GM12878 (cell line): ENCODE measurements at regions not wholly inside any gene's neighbourhood (a gene's known extent, or its start where the extent isn't known, plus 50 kb on each side); places are given as distances from the start of the nearest gene placed in this dataset.
A peak's percentile ranks its signal among the peaks of the same experiment; 100 is the strongest.

Experiments used
- ATAC-seq: fragments of 200-7000 bp; cut with Tn5 transposase; 3 replicates; pipeline ENCODE4 v1.9.1; 2020; ENCODE audit warnings: mild to moderate bottlenecking, moderate library complexity
- BruUV-seq: library from RNA; stranded (reverse); fragments of 400-500 nt; replicated peaks from 2 replicates; lab custom pipeline; 2021; lab: Mats Ljungman, UMichigan
- CTCF ChIA-PET: fragments of 300-600 bp; sonication (Branson Sonifier 250); formaldehyde crosslinking; extraction: SDS; loops from one replicate; lab custom pipeline; 2021; ENCODE audit warnings: inconsistent platforms; lab: Yijun Ruan, JAX
- POLR2A ChIA-PET: fragments of 350-600 bp; formaldehyde crosslinking; extraction: SDS; loops from one replicate; lab custom pipeline; 2021; ENCODE audit warnings: inconsistent platforms; lab: Charles Lee
- RAD21 ChIA-PET: fragments of 300-600 bp; sonication (Branson Sonifier 250); formaldehyde crosslinking; loops from one replicate; lab custom pipeline; 2023; ENCODE audit warnings: antibody characterized with exemption; ENCODE audit not compliant: unreplicated experiment; lab: Charles Lee
- SMC1A ChIA-PET: fragments of 300-600 bp; sonication (Branson Sonifier 250); formaldehyde crosslinking; loops from one replicate; lab custom pipeline; 2023; ENCODE audit not compliant: unreplicated experiment, uncharacterized antibody; lab: Charles Lee
- DNase-seq: peaks from one replicate; pipeline ENCODE4 v3.0.0-alpha.2; 2011; ENCODE audit warnings: low read depth, low spot score
- FAIRE-seq: peaks from 3 replicates; lab custom pipeline; 2011; peaks lifted over from hg19 to GRCh38; lab: Jason Lieb, UNC
- H2AFZ ChIP-seq: 2 replicates; pipeline ENCODE4 v1.6.0; 2011; ENCODE audit warnings: low read depth, low read length, control low read depth; ENCODE audit not compliant: control insufficient read depth
- H3K27ac ChIP-seq: 2 replicates; pipeline ENCODE4 v1.5.1; 2011; ENCODE audit warnings: control low read depth; ENCODE audit not compliant: control insufficient read depth, insufficient read depth
- H3K27me3 ChIP-seq, 2 experiments: replicated peaks in 1 of 2; 2 replicates each; pipeline versions ENCODE4 v1.6.0 to v1.6.1; 2011; ENCODE audit warnings: low read length in 1 of 2; ENCODE audit not compliant: control insufficient read depth in 2 of 2, insufficient read depth in 2 of 2
- H3K36me3 ChIP-seq, 2 experiments: 2 replicates each; pipeline ENCODE4 v1.5.1; 2011; ENCODE audit warnings: low read length in 1 of 2; ENCODE audit not compliant: control insufficient read depth in 2 of 2, insufficient read depth in 2 of 2
- H3K4me1 ChIP-seq: 2 replicates; pipeline ENCODE4 v1.6.1; 2011; ENCODE audit warnings: mild to moderate bottlenecking, low read length, moderate library complexity, mixed read lengths; ENCODE audit not compliant: control insufficient read depth, insufficient read depth
- H3K4me2 ChIP-seq: 2 replicates; pipeline ENCODE4 v1.6.0; 2011; ENCODE audit warnings: control low read depth; ENCODE audit not compliant: control insufficient read depth, insufficient read depth
- H3K4me3 ChIP-seq: fragments of 200-600 bp; sonication (generic); 2 replicates; pipeline ENCODE4 v1.5.1; 2016
- H3K79me2 ChIP-seq: 2 replicates; pipeline ENCODE4 v1.6.0; 2011; ENCODE audit warnings: low read length; ENCODE audit not compliant: control insufficient read depth, insufficient read depth
- H3K9ac ChIP-seq: 2 replicates; pipeline ENCODE4 v1.8.0; 2011; ENCODE audit warnings: low read length, control low read depth, mixed read lengths; ENCODE audit not compliant: control insufficient read depth, insufficient read depth
- H3K9me3 ChIP-seq: replicated peaks from 3 replicates; pipeline ENCODE4 v1.5.1; 2011; ENCODE audit warnings: mild to moderate bottlenecking, low read length; ENCODE audit not compliant: control insufficient read depth, insufficient read depth
- H4K20me1 ChIP-seq: 2 replicates; pipeline ENCODE4 v1.6.0; 2011; ENCODE audit not compliant: control insufficient read depth, insufficient read depth
- BRCA1 ChIP-seq: IDR thresholded peaks from 2 replicates; pipeline ENCODE4 v1.6.1; 2011; ENCODE audit warnings: low read depth, low read length, improper control_type of control experiment
- CEBPB ChIP-seq, 2 experiments: fragments of 150-350 bp in 1 of 2; IDR thresholded peaks; 2 replicates each; pipeline ENCODE4 v1.6.1; 2012 to 2014; ENCODE audit warnings: low read depth in 2 of 2, low read length in 2 of 2, borderline replicate concordance in 1 of 2, inconsistent platforms in 1 of 2
- CTCF ChIP-seq, 3 experiments: IDR thresholded peaks in 2 of 3; conservative IDR thresholded peaks in 1 of 3; 2 replicates each; pipeline ENCODE4 v1.5.1; 2011; ENCODE audit warnings: low read depth in 3 of 3, low read length in 3 of 3, mild to moderate bottlenecking in 3 of 3, control low read depth in 2 of 3, moderate library complexity in 2 of 3, inconsistent platforms in 1 of 3, mixed read lengths in 1 of 3; ENCODE audit not compliant: control insufficient read depth in 2 of 3, insufficient read depth in 1 of 3; ENCODE audit errors: extremely low read depth in 1 of 3
- MYB ChIP-seq: fragments of 150-350 bp; IDR thresholded peaks from 2 replicates; pipeline ENCODE4 v1.6.1; 2014; ENCODE audit warnings: mild to moderate bottlenecking, low read depth, low read length, borderline replicate concordance
- NFIC ChIP-seq: IDR thresholded peaks from 2 replicates; pipeline ENCODE4 v1.6.1; 2012; ENCODE audit warnings: low read depth, mild to moderate bottlenecking, inconsistent platforms, low read length, moderate library complexity
- NRF1 ChIP-seq: conservative IDR thresholded peaks from 2 replicates; pipeline ENCODE4 v1.6.1; 2011; ENCODE audit warnings: mild to moderate bottlenecking, low read depth, low read length, improper control_type of control experiment
- PAX5 ChIP-seq: IDR thresholded peaks from 2 replicates; pipeline ENCODE4 v1.6.1; 2011; ENCODE audit warnings: low read depth, low read length, borderline replicate concordance
- PAX8 ChIP-seq: fragments of 450-650 bp; IDR thresholded peaks from 2 replicates; pipeline ENCODE4 v1.6.1; 2017; ENCODE audit warnings: mild to moderate bottlenecking, moderate library complexity
- POLR2AphosphoS2 ChIP-seq: IDR thresholded peaks from 2 replicates; pipeline ENCODE4 v1.6.1; 2011; ENCODE audit warnings: low read depth, mild to moderate bottlenecking, low read length, improper control_type of control experiment, moderate library complexity
- RAD21 ChIP-seq: IDR thresholded peaks from 2 replicates; pipeline ENCODE4 v1.6.1; 2011; ENCODE audit warnings: mild to moderate bottlenecking, low read depth, low read length, moderate library complexity; ENCODE audit not compliant: insufficient read depth
- RB1 ChIP-seq: fragments of 450-650 bp; formaldehyde crosslinking; IDR thresholded peaks from 2 replicates; pipeline ENCODE4 v1.6.1; 2017; ENCODE audit warnings: mild to moderate bottlenecking, borderline replicate concordance
- RCOR1 ChIP-seq: conservative IDR thresholded peaks from 2 replicates; pipeline ENCODE4 v1.6.1; 2012; ENCODE audit warnings: low read depth, low read length, improper control_type of control experiment
- SMARCA5 ChIP-seq: fragments of 450-650 bp; IDR thresholded peaks from 2 replicates; pipeline ENCODE4 v1.6.1; 2017; ENCODE audit warnings: mild to moderate bottlenecking
- STAT1 ChIP-seq: fragments of 450-650 bp; conservative IDR thresholded peaks from 2 replicates; pipeline ENCODE4 v1.6.1; 2014; ENCODE audit warnings: antibody characterized with exemption, mild to moderate bottlenecking
- STAT3 ChIP-seq: IDR thresholded peaks from 2 replicates; pipeline ENCODE4 v1.6.1; 2011; ENCODE audit warnings: low read depth, low read length, improper control_type of control experiment
- TCF7 ChIP-seq: IDR thresholded peaks from 2 replicates; pipeline ENCODE4 v1.6.1; 2014; ENCODE audit warnings: antibody characterized with exemption, borderline replicate concordance
- YY1 ChIP-seq: IDR thresholded peaks from 2 replicates; pipeline ENCODE4 v1.6.1; 2011; ENCODE audit warnings: low read depth, mild to moderate bottlenecking, low read length
- ZNF217 ChIP-seq: fragments of 450-650 bp; IDR thresholded peaks from 2 replicates; pipeline ENCODE4 v1.6.1; 2017; ENCODE audit warnings: antibody characterized with exemption, mild to moderate bottlenecking
- WGBS: methylation state at CpG from one replicate; pipeline ENCODE4 v1.1.6; 2016; ENCODE audit warnings: low lambda C conversion rate; ENCODE audit not compliant: insufficient replicate concordance, insufficient coverage; ENCODE audit errors: missing lambda C conversion rate; 5-methylcytosine and 5-hydroxymethylcytosine counted together
- in situ Hi-C: fragments of 300-500 bp; cut with MboI; formaldehyde crosslinking; loops from 9 replicates; pipeline ENCODE4 v1.14.3; 2018; ENCODE audit warnings: mixed read lengths
- intact Hi-C: fragments of 100-400 bp; cut with micrococcal nuclease; formaldehyde crosslinking; loops from one replicate; pipeline ENCODE4 v1.14.2; 2022; ENCODE audit not compliant: unreplicated experiment

GRCh38 chr4:14262221-14262620 is 634.7 kb upstream of the BOD1L1 start:
- TF ChIP-seq RB1 (no peak), ZNF217 (no peak), MYB (no peak), POLR2AphosphoS2 (no peak), STAT1 (no peak), BRCA1 (no peak), NFIC (no peak), CEBPB (IDR thresholded peaks at IDR 0.05; ENCODE audit: borderline replicate concordance in 1 of 2, low read depth in 2 of 2, low read length in 2 of 2) (no peak)
- FAIRE-seq (no peak), ATAC-seq (no peak), DNase-seq (no peak)
- H3K79me2 ChIP-seq = no peaks in the 10 kb centered on the region
- intact Hi-C loops = no loop called here
- H3K4me2 ChIP-seq = no peak overlapping the region
- H3K36me3 ChIP-seq = no peaks in the 10 kb centered on the region
- H3K27me3 ChIP-seq = no peaks in the 10 kb centered on the region
- WGBS = 9% methylated on average over 4 of the region's 4 CpGs
- no peaks in the 10 kb centered on the region for H3K4me1 ChIP-seq
- ChIA-PET POLR2A (no interaction called here), RAD21 (no interaction called here), CTCF (no interaction called here), SMC1A (interaction anchor here (0.9 kb wide), 1 partner anchor 64 kb away, joined by 3 read pairs; no protein-coding TSS in a partner anchor)
- H4K20me1 ChIP-seq = no peaks in the 10 kb centered on the region
- BruUV-seq = no TSS peak
- no peak overlapping the region for H3K27ac ChIP-seq
- H3K9ac ChIP-seq = no peak overlapping the region
- no peaks in the 10 kb centered on the region for H3K9me3 ChIP-seq
- H3K4me3 ChIP-seq = no peak overlapping the region
- H2AFZ ChIP-seq = no peak overlapping the region
- in situ Hi-C loops = no loop called here

GRCh38 chr4:14264437-14264836 is 636.9 kb upstream of the BOD1L1 start:
- FAIRE-seq = no peak
- no peak overlapping the region for H3K27ac ChIP-seq
- no peaks in the 10 kb centered on the region for H3K36me3 ChIP-seq
- no peaks in the 10 kb centered on the region for H3K79me2 ChIP-seq
- H3K4me2 ChIP-seq = no peak overlapping the region
- WGBS = 57% methylated on average over 4 of the region's 4 CpGs
- ChIA-PET CTCF (interaction anchor here (1.2 to 1.3 kb wide), 2 partner anchors 607 to 610 kb away, joined by 4 read pairs; no protein-coding TSS in a partner anchor), SMC1A (interaction anchor here (1.1 to 1.3 kb wide), 2 partner anchors 145 to 608 kb away, joined by 3 to 4 read pairs; no protein-coding TSS in a partner anchor), RAD21 (interaction anchor here (1.0 to 1.2 kb wide), 2 partner anchors 322 to 358 kb away, joined by 3 to 4 read pairs; no protein-coding TSS in a partner anchor), POLR2A (no interaction called here)
- no TSS peak for BruUV-seq
- in situ Hi-C loops = no loop called here
- DNase-seq = no peak
- peak; percentile 48 for ATAC-seq
- H2AFZ ChIP-seq = no peak overlapping the region
- no peak overlapping the region for H3K9ac ChIP-seq
- no peaks in the 10 kb centered on the region for H3K27me3 ChIP-seq
- intact Hi-C loops = no loop called here
- H3K4me3 ChIP-seq = no peak overlapping the region
- H4K20me1 ChIP-seq = no peaks in the 10 kb centered on the region
- no peaks in the 10 kb centered on the region for H3K9me3 ChIP-seq
- no peaks in the 10 kb centered on the region for H3K4me1 ChIP-seq
- TF ChIP-seq CTCF (IDR thresholded peaks at IDR 0.05 in 2 of 3, conservative IDR thresholded peaks at IDR 0.05 in 1 of 3; ENCODE audit: control insufficient read depth in 2 of 3, extremely low read depth in 1 of 3, insufficient read depth in 1 of 3, low read depth in 3 of 3, low read length in 3 of 3) (peak in 1 of 3 experiments; percentile 17; a peak in 1 of 6 replicates), PAX5 (no peak), RCOR1 (no peak), RAD21 (peak; percentile 32; the same call in 1 of the 2 replicates), NRF1 (no peak), STAT3 (no peak), PAX8 (no peak), YY1 (no peak), SMARCA5 (no peak), TCF7 (no peak)
